ENCODE measurements at regions not wholly inside any gene's neighbourhood (a gene's known extent, or its start where the extent isn't known, plus 50 kb on each side); places are given as distances from the start of the nearest gene placed in this dataset.
"Not testable (repeated sequence)": the region's sequence is repeated elsewhere in the genome, so short reads cannot be mapped to it uniquely, and the experiment has no call there.

DNA sequence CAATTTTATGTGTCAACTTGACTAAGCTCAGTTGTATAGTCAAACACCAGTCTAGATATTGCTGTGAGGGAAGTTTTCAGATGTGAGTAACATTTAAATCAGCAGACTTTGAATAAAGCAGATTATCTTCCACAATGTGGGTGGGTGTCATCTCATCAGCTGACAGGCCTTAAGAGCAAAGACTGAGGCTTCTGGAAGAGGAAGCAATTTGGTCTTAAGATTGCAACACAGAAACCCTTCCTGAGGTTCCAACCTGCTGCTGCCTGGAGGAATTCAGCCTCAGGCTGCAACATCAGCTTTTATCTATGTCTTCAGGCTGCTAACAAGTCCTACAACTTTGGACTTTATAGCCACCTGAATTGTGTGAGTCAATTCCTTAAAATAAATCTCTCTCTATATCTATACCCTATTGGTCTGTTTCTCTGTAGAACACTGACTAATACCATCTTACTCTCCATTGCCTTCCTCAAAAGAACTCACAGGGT lies 277.2 kb upstream of the PLET1 start:
- POLR2A ChIA-PET = no interaction called here
- TF ChIP-seq, protein P1, sequence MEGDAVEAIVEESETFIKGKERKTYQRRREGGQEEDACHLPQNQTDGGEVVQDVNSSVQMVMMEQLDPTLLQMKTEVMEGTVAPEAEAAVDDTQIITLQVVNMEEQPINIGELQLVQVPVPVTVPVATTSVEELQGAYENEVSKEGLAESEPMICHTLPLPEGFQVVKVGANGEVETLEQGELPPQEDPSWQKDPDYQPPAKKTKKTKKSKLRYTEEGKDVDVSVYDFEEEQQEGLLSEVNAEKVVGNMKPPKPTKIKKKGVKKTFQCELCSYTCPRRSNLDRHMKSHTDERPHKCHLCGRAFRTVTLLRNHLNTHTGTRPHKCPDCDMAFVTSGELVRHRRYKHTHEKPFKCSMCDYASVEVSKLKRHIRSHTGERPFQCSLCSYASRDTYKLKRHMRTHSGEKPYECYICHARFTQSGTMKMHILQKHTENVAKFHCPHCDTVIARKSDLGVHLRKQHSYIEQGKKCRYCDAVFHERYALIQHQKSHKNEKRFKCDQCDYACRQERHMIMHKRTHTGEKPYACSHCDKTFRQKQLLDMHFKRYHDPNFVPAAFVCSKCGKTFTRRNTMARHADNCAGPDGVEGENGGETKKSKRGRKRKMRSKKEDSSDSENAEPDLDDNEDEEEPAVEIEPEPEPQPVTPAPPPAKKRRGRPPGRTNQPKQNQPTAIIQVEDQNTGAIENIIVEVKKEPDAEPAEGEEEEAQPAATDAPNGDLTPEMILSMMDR (IDR thresholded peaks at IDR 0.05) = no peak
- intact Hi-C loops (cut with micrococcal nuclease) = no loop called here
- Mint-ChIP-seq H3K9me3 (no peaks in the 10 kb centered on the region), H3K36me3 (ENCODE audit: low read depth) (no peaks in the 10 kb centered on the region), H3K4me3 (no peak overlapping the region), H3K4me1 (no peaks in the 10 kb centered on the region), H3K27me3 (peaks cover 18% of the 10 kb centered on the region), H3K27ac (no peak overlapping the region)
- ATAC-seq (ENCODE audit: low read depth) (no peak), DNase-seq (no peak)
- CTCF ChIA-PET = no interaction called here

DNA sequence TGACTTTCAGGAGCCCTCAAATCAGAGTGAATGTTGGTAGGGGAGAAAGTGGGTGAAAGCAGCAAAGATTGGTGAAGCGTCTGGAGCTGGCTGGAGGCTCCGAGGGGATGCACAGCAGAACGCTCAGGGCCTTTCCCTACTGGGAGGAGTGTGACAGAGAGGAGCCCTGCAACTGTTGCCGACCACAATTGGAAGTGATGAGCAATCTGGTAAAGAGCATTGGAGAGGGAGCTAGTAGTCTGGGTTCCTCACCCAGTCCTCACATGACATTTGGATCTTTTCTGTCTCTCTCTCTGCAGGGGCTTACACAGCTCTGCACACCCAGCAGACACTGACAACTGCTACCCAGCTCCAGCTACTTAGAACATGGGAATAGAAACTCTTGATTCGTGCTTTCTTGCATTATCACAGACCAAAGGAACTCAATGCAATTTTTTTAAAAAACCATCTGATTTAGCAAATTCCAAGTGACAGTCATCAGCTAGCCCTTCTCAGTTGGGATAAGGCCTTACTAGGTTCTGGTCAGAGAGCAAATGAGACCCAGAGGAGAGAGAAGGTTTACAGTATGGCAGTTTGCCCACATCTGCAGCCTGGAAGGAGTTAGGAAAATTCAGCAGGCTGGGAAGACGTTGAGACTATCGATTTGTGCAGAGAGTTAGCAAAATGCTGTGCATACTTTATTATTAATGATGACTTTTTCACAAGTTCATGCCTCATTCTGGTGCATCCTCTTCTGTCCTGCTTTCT lies 278.0 kb upstream of the PLET1 start:
- DNase-seq (no peak), ATAC-seq (ENCODE audit: low read depth) (no peak)
- Mint-ChIP-seq H3K36me3 (ENCODE audit: low read depth) (no peaks in the 10 kb centered on the region), H3K27me3 (peaks cover 18% of the 10 kb centered on the region), H3K9me3 (no peaks in the 10 kb centered on the region), H3K27ac (no peak overlapping the region), H3K4me1 (no peaks in the 10 kb centered on the region), H3K4me3 (no peak overlapping the region)
- CTCF ChIA-PET = no interaction called here
- TF ChIP-seq, protein P1 (IDR thresholded peaks at IDR 0.05) = no peak
- POLR2A ChIA-PET = no interaction called here
- intact Hi-C loops (cut with micrococcal nuclease) = no loop called here

DNA sequence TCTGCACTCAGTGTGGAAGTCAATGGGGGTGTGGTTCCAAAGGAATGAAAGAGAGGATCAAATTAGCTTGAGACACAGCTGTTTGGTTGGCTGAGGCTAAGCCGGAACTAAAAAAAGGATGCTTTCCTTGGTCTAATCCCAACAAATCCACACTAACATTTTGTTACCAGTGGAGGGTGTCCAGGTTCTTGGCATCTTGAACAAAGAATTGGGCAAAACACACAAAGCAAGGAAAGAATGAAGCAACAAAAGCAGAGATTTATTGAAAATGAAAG lies 278.6 kb upstream of the PLET1 start:
- H3K36me3 Mint-ChIP-seq (ENCODE audit: low read depth); ATAC-seq (ENCODE audit: low read depth); intact Hi-C loops (cut with micrococcal nuclease); H3K4me3 Mint-ChIP-seq; CTCF ChIA-PET; DNase-seq; H3K9me3 Mint-ChIP-seq; POLR2A ChIA-PET; H3K27ac Mint-ChIP-seq; H3K4me1 Mint-ChIP-seq: not testable (repeated sequence)
- peaks cover 18% of the 10 kb centered on the region for H3K27me3 Mint-ChIP-seq

DNA sequence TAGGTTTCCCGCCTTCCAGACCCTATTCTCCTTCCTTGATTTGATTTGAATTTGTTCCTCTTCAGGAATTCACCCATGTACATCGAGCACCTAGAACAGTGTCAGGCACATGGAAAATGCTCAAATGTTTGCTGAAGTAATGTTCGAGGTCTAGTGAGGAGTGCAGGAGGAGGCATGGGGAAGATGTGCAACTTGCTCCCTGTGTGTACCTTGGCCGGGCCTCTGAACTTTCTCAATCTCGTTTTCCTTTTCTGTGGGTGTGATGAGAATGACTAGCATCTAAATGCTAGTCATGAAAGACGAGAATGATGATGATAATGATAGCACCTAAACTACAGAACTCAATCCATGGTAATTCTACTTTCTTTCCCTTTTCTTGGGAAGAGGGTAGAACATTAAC lies 279.1 kb upstream of the PLET1 start:
- CTCF ChIA-PET = no interaction called here
- intact Hi-C loops (cut with micrococcal nuclease) = no loop called here
- H3K27ac Mint-ChIP-seq = no peak overlapping the region

DNA sequence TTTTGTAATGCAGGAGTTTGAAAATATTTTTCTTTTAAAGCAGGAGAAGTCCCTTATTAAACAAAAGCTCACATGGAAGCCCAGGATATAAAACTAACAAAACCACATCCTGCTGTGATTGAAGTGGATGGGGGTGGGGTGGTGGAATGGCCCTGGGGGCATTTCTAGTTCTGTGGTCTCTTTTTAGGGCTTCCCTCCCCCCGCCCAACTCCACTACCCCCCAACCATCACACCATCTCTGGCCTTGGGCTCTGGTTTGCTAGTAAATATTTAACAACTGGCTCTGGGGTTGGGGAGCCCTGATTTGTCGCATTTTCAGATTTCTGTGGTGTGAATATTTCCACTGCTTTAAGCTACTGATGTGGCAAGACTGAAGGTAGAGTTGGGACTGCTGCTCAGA lies 279.6 kb upstream of the PLET1 start:
- Mint-ChIP-seq H3K27ac (no peak overlapping the region), H3K4me3 (no peak overlapping the region), H3K27me3 (peaks cover 16% of the 10 kb centered on the region), H3K36me3 (ENCODE audit: low read depth) (no peaks in the 10 kb centered on the region), H3K9me3 (no peaks in the 10 kb centered on the region), H3K4me1 (no peaks in the 10 kb centered on the region)
- TF ChIP-seq, protein P1 (IDR thresholded peaks at IDR 0.05) = no peak
- ChIA-PET CTCF (no interaction called here), POLR2A (no interaction called here)
- DNase-seq (no peak), ATAC-seq (ENCODE audit: low read depth) (no peak)
- intact Hi-C loops (cut with micrococcal nuclease) = no loop called here

More for the DNA sequence above, 279.1 kb upstream of the PLET1 start:
- TF ChIP-seq, protein P1 (IDR thresholded peaks at IDR 0.05) = no peak
- Mint-ChIP-seq H3K27me3 (peaks cover 18% of the 10 kb centered on the region), H3K36me3 (ENCODE audit: low read depth) (no peaks in the 10 kb centered on the region), H3K4me3 (no peak overlapping the region), H3K9me3 (no peaks in the 10 kb centered on the region), H3K4me1 (no peaks in the 10 kb centered on the region)
- DNase-seq = no peak
- POLR2A ChIA-PET = no interaction called here
- no peak for ATAC-seq (ENCODE audit: low read depth)

Measured in activated B cell treated with CpG ODN at 0.5 μM for 24 hours (primary cell).